ENCODE measurements at regions not wholly inside any gene's neighbourhood (a gene's known extent, or its start where the extent isn't known, plus 50 kb on each side); places are given as distances from the start of the nearest gene placed in this dataset.
"Not testable (repeated sequence)": the region's sequence is repeated elsewhere in the genome, so short reads cannot be mapped to it uniquely, and the experiment has no call there.

DNA sequence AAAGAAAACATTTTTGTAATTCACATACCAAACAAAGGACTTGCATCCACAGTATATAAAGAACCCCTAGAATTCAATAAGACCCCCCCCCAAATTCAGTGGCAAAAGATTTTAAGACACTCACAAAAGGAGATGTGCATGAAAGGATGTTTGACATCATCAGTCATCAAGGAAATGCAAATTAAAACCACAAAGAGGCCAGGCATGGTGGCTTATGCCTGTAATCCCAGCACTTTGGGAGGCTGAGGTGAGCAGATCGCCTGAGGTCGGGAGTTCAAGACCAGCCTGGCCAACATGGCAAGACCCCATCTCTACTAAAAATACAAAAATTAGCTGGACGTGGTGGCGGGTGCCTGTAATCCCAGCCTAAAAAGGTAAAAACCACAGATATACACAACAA, 61.3 kb downstream of the AIPL1 start:
- DNase-seq (ENCODE audit: low spot score), result not testable (repeated sequence)

DNA sequence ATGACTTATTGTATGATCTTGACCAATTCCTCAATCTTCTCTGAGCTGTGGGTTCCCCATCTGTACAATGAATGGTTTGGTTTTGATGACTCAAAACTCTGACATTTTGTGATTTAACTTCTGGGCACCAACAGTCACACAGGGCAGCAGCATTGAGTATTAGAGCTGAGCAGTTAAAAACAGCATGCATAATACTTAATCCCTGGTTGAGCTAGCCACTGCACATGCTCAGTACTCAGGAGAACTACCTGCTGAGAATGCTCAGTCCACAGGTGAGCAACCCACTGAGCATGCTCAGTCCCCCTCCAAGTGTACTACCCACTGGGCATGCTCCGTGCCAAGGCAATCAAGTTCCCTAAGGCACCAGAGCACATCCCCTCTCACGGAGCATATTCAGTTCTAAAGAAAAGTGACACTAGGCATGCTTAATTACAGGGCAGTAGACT, 68.7 kb downstream of the AIPL1 start:
- DNase-seq (ENCODE audit: low spot score), result no peak

GRCh38 chr17:6365200-6365943, 69.5 kb downstream of the AIPL1 start:
- DNase-seq (ENCODE audit: low spot score), result peak; percentile 6

DNA sequence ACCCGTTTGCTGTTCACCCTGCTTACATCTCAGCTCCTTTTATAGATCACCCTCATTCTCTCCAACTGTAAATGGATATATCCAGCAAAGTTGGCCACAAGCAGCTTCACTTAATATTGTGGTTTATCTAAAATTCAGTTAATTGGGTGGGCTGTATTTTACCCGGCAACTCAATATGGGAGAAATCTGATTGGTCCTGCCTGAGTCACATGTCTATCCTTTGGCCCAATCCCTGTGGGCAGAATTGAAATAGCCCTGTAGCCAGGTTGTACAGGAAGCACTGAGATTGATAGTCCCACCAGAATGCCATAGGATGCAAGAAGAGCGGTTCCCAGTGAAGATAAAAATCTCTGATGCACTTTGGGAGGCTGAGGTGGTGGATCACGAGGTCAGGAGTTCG, 73.2 kb downstream of the AIPL1 start:
- DNase-seq (ENCODE audit: low spot score), result peak; percentile 27

DNA sequence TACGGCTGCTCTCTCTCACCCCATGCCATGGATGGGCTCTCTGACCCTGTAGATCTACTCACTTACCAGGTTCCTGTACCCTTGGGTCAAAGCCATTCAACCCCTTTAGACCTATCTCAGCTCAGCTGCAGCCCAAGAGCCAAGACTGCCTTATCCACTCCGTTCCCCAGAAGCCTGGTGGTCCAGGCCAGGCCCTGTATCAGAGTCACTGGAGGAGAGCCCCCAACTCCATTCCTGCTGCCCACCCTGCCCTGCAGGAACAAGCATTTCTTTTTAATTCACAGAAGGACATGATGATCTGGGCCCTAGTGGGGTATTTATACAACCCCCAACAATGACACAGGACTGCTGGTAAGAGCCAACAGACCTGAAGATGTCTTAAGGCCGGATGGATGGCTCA, 76.8 kb downstream of the AIPL1 start:
- DNase-seq (ENCODE audit: low spot score), result no peak

GRCh38 chr17:6356562-6356961, 78.4 kb downstream of the AIPL1 start:
- DNase-seq (ENCODE audit: low spot score), result no peak

DNA sequence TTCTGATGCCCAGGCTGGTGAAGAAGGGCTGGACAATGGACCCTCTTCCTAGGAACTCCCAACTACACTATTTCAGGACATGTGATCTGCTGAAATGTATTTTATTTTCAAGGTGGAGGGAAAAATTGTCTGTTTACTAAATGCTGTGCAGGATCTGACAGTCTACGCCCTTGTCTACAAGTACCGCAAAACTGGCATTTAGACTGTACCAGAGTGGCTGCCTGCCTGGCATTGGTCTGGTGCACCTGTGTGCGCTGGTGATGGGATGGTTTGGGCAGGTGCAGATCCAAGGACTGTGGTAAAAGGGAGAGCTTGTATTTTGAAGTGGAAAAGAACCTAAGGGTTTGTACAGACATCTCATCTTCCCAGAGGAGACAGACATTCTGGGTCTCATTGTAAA, 79.7 kb downstream of the AIPL1 start:
- no peak for DNase-seq (ENCODE audit: low spot score)

DNA sequence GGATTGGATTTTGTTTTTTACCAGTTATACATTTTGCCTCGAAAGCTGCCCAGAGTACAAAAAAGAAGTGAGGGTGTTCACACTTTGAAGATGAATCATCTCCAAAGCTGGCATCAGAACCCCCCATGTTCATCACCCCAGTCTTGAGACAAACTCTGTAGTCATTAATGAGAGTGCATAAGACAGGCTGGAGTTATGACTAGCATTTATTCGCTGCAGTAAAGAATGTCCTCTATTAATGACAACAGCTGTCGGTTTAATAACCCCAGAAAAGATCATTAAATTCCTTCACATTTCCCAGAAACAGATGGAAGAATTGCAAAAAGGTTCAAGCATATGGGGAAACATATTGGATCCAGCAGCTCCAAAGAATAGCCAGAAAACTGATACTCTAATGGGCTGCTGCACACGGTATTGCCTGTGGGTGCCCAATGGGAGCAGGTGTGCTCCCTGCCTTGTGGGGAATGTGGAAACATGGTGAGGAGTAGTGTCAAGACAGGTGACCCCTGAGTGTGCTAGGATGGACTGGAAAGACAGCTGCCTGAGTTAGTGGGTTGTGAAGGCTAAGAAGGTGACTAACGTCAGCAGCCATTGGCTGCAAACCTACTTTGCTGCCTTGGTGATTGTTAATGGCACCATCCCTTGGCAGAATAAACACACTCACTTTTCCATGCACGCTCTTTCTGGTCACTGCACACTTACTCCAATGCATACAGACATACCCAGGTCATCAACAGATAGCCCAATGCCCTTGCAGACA, 81.9 kb downstream of the AIPL1 start:
- no peak for DNase-seq (ENCODE audit: low spot score)

DNA sequence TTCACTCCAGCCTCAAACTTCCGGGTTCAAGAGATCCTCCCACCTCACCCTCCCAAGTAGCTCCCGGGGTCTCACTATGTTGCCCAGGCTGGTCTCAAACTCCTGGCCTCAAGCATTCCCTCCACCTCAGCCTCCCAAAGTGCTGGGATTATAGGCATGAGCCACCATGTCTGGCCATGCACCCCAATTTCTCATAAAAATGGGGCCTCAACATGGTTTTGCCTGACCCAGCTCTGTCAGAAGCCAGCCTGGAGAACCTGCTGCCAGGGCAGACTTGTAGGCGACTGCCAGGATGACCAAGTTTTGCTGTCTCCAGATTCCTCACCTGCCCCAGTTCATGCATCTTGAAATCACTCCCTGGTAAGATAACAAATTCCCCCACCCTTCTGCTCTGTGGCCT, 82.9 kb downstream of the AIPL1 start:
- DNase-seq (ENCODE audit: low spot score), result no peak

GRCh38 chr17:6350806-6351205, 84.1 kb downstream of the AIPL1 start:
- no peak for DNase-seq (ENCODE audit: low spot score)

- DNase-seq (ENCODE audit: low spot score), result no peak
Observed at GRCh38 chr17:6348891-6349290, 86.0 kb downstream of the AIPL1 start.

- DNase-seq (ENCODE audit: low spot score), result no peak
Observed at GRCh38 chr17:6347776-6348175, 87.1 kb downstream of the AIPL1 start.

- DNase-seq (ENCODE audit: low spot score), result no peak
Observed at GRCh38 chr17:6346986-6347385, 87.9 kb downstream of the AIPL1 start.

DNA sequence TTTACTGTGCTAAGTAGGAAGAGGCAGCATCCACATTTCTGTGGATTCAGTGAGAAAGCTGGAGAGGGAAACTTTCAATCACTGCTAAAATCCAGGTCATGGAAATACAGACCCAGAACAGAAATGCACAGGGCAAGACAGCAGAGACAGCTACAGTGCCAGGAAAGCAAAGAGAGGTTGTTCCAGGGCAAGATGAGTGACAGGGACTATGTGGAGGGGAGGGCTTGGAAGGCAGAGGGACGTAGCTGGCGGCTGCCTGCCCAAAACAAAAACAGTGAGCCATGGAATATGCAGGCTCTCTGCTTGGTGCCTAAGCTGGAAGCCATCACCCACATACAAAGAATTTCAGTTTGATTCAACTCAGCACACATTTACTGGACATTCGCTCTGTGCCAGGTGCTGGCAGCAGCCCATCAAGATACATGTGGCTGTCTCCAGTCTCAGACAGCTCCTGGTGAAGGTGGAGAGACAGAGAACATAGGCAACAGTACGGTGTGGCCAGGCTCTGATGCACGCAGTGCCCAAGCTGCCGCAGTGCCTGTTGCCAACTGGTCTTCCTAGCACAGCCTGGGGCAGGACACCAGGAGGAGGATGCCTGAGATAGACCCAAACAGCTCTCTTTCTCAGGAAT, 88.7 kb downstream of the AIPL1 start:
- no peak for DNase-seq (ENCODE audit: low spot score)

- no peak for DNase-seq (ENCODE audit: low spot score)
Observed at GRCh38 chr17:6343736-6344135, 91.2 kb downstream of the AIPL1 start.

- DNase-seq (ENCODE audit: low spot score), result no peak
Observed at GRCh38 chr17:6343191-6343590, 91.7 kb downstream of the AIPL1 start.

GRCh38 chr17:6340708-6341107, 94.2 kb downstream of the AIPL1 start:
- DNase-seq (ENCODE audit: low spot score), result no peak

GRCh38 chr17:6334386-6334785, 100.5 kb downstream of the AIPL1 start:
- DNase-seq (ENCODE audit: low spot score), result no peak

DNA sequence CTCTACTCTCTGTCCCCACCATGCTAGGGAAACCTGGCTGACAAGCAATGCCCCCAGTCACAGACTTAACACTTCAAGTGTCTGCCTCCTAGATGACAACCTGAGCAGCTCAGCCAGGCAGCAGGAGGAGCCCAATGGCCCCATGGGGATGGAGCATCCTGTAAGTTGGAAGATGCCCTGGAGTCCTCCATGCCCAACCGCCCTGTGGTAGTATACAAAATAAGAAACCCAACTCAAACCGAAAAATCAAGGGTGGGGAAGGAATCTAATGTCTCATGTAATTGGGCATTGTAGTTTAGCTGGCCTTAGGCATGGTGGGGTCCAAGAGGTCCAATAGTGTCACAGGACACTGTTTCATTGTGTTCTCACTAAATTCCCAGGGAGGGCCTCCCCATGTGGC, 104.0 kb downstream of the AIPL1 start:
- no peak for DNase-seq (ENCODE audit: low spot score)

- no peak for DNase-seq (ENCODE audit: low spot score)
Observed at GRCh38 chr17:6328279-6328678, 106.6 kb downstream of the AIPL1 start.

- no peak for DNase-seq (ENCODE audit: low spot score)
Observed at GRCh38 chr17:6327007-6327406, 107.9 kb downstream of the AIPL1 start.

GRCh38 chr17:6326483-6326882, 108.4 kb downstream of the AIPL1 start:
- no peak for DNase-seq (ENCODE audit: low spot score)

GRCh38 chr17:6325741-6326140, 109.2 kb downstream of the AIPL1 start:
- DNase-seq (ENCODE audit: low spot score), result no peak

All from AG08395 (cell line).